Naive B cell (primary cell): ENCODE measurements at regions not wholly inside any gene's neighbourhood (a gene's known extent, or its start where the extent isn't known, plus 50 kb on each side); places are given as distances from the start of the nearest gene placed in this dataset.
A peak's percentile ranks its signal among the peaks of the same experiment; 100 is the strongest.

Experiments
- ATAC-seq, 2 donors: fragments of 150-1000 bp; cut with Tn5 transposase; 2 replicates each; pipeline ENCODE4 v1.10.0; 2021; ENCODE audit warnings: low read depth in 2 of 2, mild to moderate bottlenecking in 2 of 2, moderate library complexity in 2 of 2
- DNase-seq: peaks from one replicate; pipeline ENCODE4 v3.0.0; 2022
- H3K27ac Mint-ChIP-seq, 6 donors: one replicate each; pipeline ENCODE4 v1.8.0; 2020 to 2022; ENCODE audit warnings: mild to moderate bottlenecking in 6 of 6, mixed read lengths in 6 of 6, moderate library complexity in 5 of 6, inconsistent platforms in 2 of 6
- H3K27me3 Mint-ChIP-seq, 3 donors: one replicate each; pipeline ENCODE4 v1.8.0; 2021 to 2022; ENCODE audit warnings: mixed read lengths in 3 of 3, mild to moderate bottlenecking in 1 of 3
- H3K36me3 Mint-ChIP-seq, 2 donors: one replicate each; pipeline ENCODE4 v1.8.0; 2020 to 2022; ENCODE audit warnings: mixed read lengths in 2 of 2, inconsistent platforms in 1 of 2, mild to moderate bottlenecking in 1 of 2
- H3K4me1 Mint-ChIP-seq, 3 donors: one replicate each; pipeline ENCODE4 v1.8.0; 2020 to 2022; ENCODE audit warnings: mixed read lengths in 3 of 3, inconsistent platforms in 1 of 3, mild to moderate bottlenecking in 1 of 3, moderate library complexity in 1 of 3
- H3K4me3 Mint-ChIP-seq, 8 donors: one replicate each; pipeline ENCODE4 v1.8.0; 2020 to 2022; ENCODE audit warnings: mild to moderate bottlenecking in 8 of 8, mixed read lengths in 8 of 8, moderate library complexity in 8 of 8, inconsistent platforms in 2 of 8
- H3K9me3 Mint-ChIP-seq, 7 donors: one replicate each; pipeline ENCODE4 v1.8.0; 2020 to 2022; ENCODE audit warnings: mixed read lengths in 7 of 7, mild to moderate bottlenecking in 5 of 7, inconsistent platforms in 2 of 7, moderate library complexity in 1 of 7

DNA sequence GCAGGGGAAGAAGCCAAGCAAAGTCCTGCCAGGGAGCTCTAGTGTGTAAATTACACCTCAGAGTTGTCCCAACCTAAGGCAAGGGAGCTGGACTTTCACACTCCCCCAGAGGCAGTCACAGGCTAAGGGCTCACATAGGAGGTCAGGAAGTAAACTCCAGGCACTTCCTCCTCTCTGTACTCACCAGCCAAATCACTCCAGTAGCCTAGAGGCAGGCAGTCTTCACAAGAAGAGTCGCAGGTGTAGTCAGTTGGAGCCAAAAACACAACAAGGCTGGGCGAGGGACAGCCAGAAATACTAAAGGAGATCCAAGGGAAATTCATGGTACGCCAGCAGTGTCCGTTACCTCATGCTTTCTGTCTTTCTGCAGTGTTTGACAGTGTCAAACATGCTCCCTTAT is 205.0 kb downstream of the C1D start:
- H3K36me3 Mint-ChIP-seq: no peaks in the 10 kb centered on the region
- no peak for ATAC-seq

DNA sequence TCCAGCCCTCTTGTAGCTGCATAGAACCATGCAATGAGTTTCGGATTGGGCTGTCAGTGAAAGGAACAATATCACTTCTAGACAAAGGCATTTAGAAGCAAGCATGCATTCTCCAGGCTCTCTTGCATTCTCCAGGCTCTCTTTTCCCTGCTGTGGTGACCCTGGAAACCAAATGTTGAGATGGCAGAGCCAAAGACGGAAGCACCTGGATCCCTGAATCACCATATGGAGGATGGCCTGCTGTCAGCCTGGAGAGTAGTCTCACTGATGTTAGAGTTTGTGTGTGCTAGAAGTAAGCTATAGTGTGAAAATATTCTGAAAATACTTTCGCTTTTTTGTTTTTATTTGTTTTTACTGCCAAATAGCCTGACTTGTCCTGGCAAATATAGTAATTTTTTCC is 203.9 kb downstream of the C1D start:
- peaks cover 0 to 2% (median 0%) of the 10 kb centered on the region in 7 donors for H3K9me3 Mint-ChIP-seq
- H3K36me3 Mint-ChIP-seq: no peaks in the 10 kb centered on the region
- peaks cover 11 to 31% (median 19%) of the 10 kb centered on the region in 3 donors for H3K27me3 Mint-ChIP-seq
- no peak overlapping the region for H3K27ac Mint-ChIP-seq
- H3K4me3 Mint-ChIP-seq: no peak overlapping the region
- DNase-seq (no peak), ATAC-seq (no peak)
- no peaks in the 10 kb centered on the region for H3K4me1 Mint-ChIP-seq

More for the DNA sequence above, 205.0 kb downstream of the C1D start:
- Mint-ChIP-seq H3K9me3 (peaks cover 0 to 2% (median 0%) of the 10 kb centered on the region in 7 donors), H3K27me3 (peaks cover 16 to 21% (median 20%) of the 10 kb centered on the region in 3 donors), H3K4me3 (no peak overlapping the region), H3K27ac (no peak overlapping the region), H3K4me1 (no peaks in the 10 kb centered on the region)
- no peak for DNase-seq

DNA sequence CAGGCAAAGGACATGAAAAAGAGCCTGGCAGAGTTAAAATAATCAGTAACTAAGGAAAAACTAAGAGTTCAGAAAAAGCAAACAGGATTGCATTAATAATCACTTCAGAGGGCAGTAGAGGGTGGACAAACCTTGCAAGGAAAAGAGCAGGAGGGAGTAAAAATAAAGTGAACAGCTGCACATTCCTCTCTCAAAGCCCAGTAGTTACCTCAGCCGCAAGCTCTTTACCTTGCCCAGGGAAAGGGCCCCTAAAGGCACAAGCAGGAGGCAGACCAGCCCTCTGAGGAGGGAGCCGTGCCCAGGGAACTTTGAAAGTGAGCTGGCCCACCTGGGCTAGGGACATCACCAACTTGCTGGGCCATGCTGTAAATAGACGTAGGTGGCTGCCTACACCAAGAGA is 196.9 kb downstream of the C1D start:
- Mint-ChIP-seq H3K4me1 (no peaks in the 10 kb centered on the region), H3K27ac (no peak overlapping the region), H3K27me3 (peaks cover 11 to 35% (median 14%) of the 10 kb centered on the region in 3 donors), H3K9me3 (peaks cover 0 to 5% (median 0%) of the 10 kb centered on the region in 7 donors), H3K4me3 (no peak overlapping the region), H3K36me3 (no peaks in the 10 kb centered on the region)
- DNase-seq: no peak
- no peak for ATAC-seq

GRCh38 chr2:67867735-67868134 is 195.1 kb downstream of the C1D start:
- Mint-ChIP-seq H3K36me3 (no peaks in the 10 kb centered on the region), H3K27ac (peak overlapping the region in 1 of 6 donors; percentile 2), H3K27me3 (peaks cover 11 to 29% (median 16%) of the 10 kb centered on the region in 3 donors), H3K9me3 (peaks cover 0 to 5% (median 0%) of the 10 kb centered on the region in 7 donors), H3K4me3 (no peak overlapping the region), H3K4me1 (no peaks in the 10 kb centered on the region)
- ATAC-seq (no peak), DNase-seq (no peak)

DNA sequence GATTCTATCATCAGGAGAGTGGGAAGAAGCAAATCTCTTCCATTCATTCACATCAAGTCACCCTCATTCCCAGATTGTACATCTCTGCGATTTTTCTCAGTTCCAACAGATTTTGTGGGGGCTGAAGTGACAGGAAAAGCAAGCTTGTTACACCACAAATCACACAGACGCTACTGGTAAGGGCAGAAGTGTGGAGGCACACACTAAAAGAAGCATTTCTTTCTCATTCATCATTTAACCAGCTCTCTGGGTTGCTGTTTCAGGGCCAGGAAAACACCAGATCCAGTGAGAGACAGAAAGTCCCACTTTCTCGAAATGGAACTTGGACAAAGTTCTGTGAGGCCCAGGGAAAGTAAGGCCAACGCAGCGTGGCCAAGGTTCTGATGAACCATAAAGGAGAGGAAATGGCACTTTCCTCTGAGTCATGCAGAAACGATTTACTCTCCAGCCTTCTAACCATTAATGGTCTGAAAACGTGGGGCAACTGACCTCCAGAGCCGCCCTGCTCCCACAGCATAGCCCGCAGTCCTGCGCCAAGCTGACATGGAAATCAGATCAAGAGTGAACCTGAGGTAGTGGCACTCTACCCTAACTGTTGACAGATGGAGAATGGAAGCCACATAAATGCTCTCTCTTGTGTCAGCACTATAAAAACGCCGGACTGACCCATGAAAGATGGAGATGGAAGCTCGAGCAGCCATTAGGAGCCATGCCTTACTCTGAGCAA is 191.0 kb downstream of the C1D start:
- DNase-seq: no peak
- peaks cover 0 to 8% (median 5%) of the 10 kb centered on the region in 7 donors for H3K9me3 Mint-ChIP-seq

DNA sequence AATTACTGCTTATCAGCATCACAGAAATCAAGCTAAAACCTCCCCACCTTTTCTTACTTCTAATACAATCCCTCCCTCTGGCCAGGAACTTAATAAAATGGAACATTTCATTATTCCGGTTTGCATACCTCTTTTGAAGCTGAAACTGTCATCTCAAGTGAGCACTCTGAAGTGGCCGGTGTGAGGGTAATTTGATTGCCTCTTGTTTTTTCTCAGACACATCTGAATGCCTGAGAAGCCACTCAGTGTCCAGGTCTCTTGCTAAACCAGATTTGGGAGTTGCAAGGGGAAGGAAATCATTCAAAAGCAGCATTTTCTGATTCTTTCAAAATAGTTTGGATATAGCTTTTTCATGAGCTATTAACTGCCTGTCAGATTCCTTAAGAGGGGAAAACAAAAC is 190.3 kb downstream of the C1D start:
- ATAC-seq: no peak

More for the DNA sequence above, 191.0 kb downstream of the C1D start:
- Mint-ChIP-seq H3K36me3 (no peaks in the 10 kb centered on the region), H3K27me3 (peaks cover 22 to 41% (median 28%) of the 10 kb centered on the region in 3 donors), H3K4me3 (no peak overlapping the region), H3K27ac (no peak overlapping the region), H3K4me1 (no peaks in the 10 kb centered on the region)
- no peak for ATAC-seq

DNA sequence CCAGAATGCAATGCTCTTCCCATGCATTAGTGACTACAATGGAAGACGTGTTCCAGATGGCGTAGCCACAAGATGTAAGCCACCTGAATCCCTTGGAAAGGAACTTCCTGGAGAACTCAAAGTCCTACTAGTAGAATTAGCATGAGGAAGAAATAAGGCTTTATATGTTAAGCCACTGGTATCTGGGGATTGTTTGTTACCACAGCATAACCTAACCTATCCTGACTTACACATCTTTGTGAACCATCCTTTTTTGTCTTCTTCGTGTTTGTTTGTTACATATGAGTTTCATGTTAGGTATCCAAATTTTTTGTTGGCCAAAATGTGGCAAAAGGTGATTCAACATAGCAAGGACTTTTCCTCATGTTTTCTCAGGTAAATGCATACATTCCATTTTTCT is 188.9 kb downstream of the C1D start:
- Mint-ChIP-seq H3K4me3 (no peak overlapping the region), H3K27ac (no peak overlapping the region), H3K36me3 (no peaks in the 10 kb centered on the region), H3K27me3 (peaks cover 23 to 41% (median 27%) of the 10 kb centered on the region in 3 donors), H3K4me1 (no peaks in the 10 kb centered on the region), H3K9me3 (peaks cover 0 to 8% (median 4%) of the 10 kb centered on the region in 7 donors)
- no peak for DNase-seq
- no peak for ATAC-seq

More for the DNA sequence above, 190.3 kb downstream of the C1D start:
- Mint-ChIP-seq H3K9me3 (peaks cover 0 to 8% (median 5%) of the 10 kb centered on the region in 7 donors), H3K27ac (no peak overlapping the region), H3K27me3 (peaks cover 25 to 42% (median 30%) of the 10 kb centered on the region in 3 donors), H3K4me1 (no peaks in the 10 kb centered on the region), H3K36me3 (no peaks in the 10 kb centered on the region), H3K4me3 (no peak overlapping the region)
- no peak for DNase-seq

DNA sequence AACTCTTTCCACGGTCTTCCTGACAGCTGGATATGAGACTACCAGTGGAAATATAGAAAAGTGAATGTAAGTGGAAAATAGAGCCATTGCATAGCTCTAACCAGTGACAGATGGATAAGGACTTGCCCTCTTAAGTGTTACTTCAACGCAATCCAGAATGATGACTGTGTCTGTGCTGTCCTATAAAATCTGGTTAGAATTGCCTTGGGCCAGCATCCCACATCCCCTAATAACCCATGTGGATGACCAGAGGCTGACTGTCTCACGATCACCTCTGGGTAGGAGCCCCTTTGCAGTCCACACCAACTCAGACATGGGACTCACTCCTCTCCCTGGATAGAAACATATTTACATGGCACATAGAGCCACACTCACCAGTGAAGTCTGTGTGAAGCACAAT is 186.6 kb downstream of the C1D start:
- Mint-ChIP-seq H3K36me3 (no peaks in the 10 kb centered on the region), H3K9me3 (peaks cover 0 to 8% (median 3%) of the 10 kb centered on the region in 7 donors), H3K4me3 (no peak overlapping the region), H3K27ac (no peak overlapping the region), H3K4me1 (no peaks in the 10 kb centered on the region), H3K27me3 (peaks cover 16 to 30% (median 19%) of the 10 kb centered on the region in 3 donors)
- no peak for DNase-seq
- no peak for ATAC-seq

DNA sequence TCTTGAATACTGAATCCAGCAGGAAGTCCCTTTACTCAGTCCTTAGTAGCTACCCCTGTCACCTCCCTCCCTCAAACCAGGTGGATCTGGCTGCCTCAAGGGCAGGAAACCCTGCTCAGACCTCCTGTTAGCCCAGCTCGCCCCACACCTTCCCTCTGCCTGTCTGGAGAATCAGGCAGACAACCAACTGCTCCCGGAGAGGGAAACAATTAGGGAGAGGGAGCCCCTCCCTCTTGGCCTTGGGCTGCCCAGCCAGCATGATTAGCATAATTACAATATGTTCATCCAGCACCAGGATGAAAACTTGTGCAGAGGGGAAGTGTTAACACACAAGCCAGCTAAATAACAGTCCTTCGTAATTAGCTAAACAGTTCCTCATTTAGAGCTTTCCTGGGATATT is 185.5 kb downstream of the C1D start:
- ATAC-seq: no peak
- Mint-ChIP-seq H3K4me3 (no peak overlapping the region), H3K36me3 (no peaks in the 10 kb centered on the region), H3K27ac (no peak overlapping the region), H3K27me3 (peaks cover 19 to 25% (median 19%) of the 10 kb centered on the region in 3 donors), H3K9me3 (peaks cover 0 to 8% (median 3%) of the 10 kb centered on the region in 7 donors), H3K4me1 (no peaks in the 10 kb centered on the region)
- DNase-seq: no peak

- no peak for DNase-seq
- no peaks in the 10 kb centered on the region for H3K36me3 Mint-ChIP-seq
- peaks cover 14 to 21% (median 17%) of the 10 kb centered on the region in 3 donors for H3K27me3 Mint-ChIP-seq
- ATAC-seq: no peak
- H3K9me3 Mint-ChIP-seq: peaks cover 0 to 6% (median 3%) of the 10 kb centered on the region in 7 donors
- H3K27ac Mint-ChIP-seq: no peak overlapping the region
- no peaks in the 10 kb centered on the region for H3K4me1 Mint-ChIP-seq
- no peak overlapping the region for H3K4me3 Mint-ChIP-seq
These were observed 184.1 kb downstream of the C1D start for GRCh38 chr2:67878743-67879142.

DNA sequence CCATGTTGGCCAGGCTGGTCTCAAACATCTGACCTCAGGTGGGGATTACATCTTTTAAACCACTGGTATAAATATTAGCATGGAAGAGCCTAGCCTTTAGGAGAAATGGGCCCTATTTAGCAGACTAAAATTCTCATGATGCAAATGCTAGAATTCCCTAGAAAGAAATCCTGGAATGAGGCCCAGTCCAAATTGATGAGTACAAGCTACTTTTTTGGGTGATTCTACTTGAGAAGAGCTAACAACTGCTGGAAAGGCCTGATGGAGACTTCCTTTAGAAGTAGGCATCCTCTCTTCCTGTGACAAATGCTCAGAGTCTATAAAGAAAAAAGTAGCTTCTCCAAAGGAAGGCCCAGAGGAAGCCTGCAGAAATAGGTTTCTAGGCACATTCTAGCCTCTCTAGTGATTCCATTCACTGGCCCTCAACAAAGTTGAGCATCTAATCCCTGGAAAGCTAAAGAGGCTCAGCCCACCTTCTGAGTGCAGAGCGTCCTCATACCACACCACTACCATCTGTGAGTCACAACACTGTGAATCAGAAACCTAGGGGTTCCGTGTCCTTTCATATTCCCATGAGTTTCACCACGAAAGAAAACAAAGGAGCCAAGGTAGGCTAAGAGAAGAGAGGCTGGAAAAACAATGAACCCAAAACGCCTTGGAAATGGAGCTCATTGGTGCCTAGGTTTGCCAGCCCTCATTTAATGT is 183.1 kb downstream of the C1D start:
- H3K9me3 Mint-ChIP-seq: peaks cover 0 to 2% (median 0%) of the 10 kb centered on the region in 7 donors
- H3K4me1 Mint-ChIP-seq: no peaks in the 10 kb centered on the region
- no peak overlapping the region for H3K4me3 Mint-ChIP-seq
- DNase-seq (no peak), ATAC-seq (no peak)
- H3K27ac Mint-ChIP-seq: no peak overlapping the region
- H3K36me3 Mint-ChIP-seq: no peaks in the 10 kb centered on the region
- peaks cover 14 to 28% (median 16%) of the 10 kb centered on the region in 3 donors for H3K27me3 Mint-ChIP-seq

DNA sequence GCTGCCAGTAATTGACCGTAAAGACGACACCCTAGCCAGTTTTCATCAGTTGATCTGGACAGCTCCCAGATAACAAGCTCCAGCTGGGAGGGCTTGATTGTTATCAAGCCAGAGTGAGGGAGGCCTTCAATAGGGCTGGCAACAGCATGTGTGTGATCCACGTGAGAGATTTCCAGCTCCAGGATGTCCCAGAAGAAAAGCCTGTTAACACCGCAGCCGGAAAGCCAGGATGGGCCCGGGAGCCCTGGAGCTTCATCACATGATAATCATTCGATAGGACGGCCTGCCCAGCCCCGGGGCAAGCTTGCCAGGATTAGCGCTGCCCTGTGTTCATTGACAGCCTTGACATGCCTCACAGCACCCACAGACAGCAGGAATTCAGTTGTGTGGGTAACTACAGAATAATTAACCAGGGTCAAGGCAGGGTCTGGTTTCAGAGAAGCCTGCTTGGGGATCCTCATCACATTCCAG is 182.5 kb downstream of the C1D start:
- peaks cover 0 to 2% (median 0%) of the 10 kb centered on the region in 7 donors for H3K9me3 Mint-ChIP-seq

GRCh38 chr2:67881816-67882215 is 181.0 kb downstream of the C1D start:
- no peaks in the 10 kb centered on the region for H3K4me1 Mint-ChIP-seq
- H3K4me3 Mint-ChIP-seq: no peak overlapping the region
- no peak for DNase-seq
- H3K27ac Mint-ChIP-seq: peak overlapping the region in 1 of 6 donors; percentile 32
- peaks cover 2 to 15% (median 7%) of the 10 kb centered on the region in 3 donors for H3K27me3 Mint-ChIP-seq
- H3K9me3 Mint-ChIP-seq: peaks cover 0 to 2% (median 0%) of the 10 kb centered on the region in 7 donors
- ATAC-seq: no peak
- H3K36me3 Mint-ChIP-seq: no peaks in the 10 kb centered on the region

More for the DNA sequence above, 182.5 kb downstream of the C1D start:
- ATAC-seq: no peak
- no peaks in the 10 kb centered on the region for H3K4me1 Mint-ChIP-seq
- H3K36me3 Mint-ChIP-seq: no peaks in the 10 kb centered on the region
- DNase-seq: no peak
- no peak overlapping the region for H3K27ac Mint-ChIP-seq
- H3K27me3 Mint-ChIP-seq: peaks cover 10 to 22% (median 14%) of the 10 kb centered on the region in 3 donors
- H3K4me3 Mint-ChIP-seq: no peak overlapping the region
